ENCODE measurements at regions not wholly inside any gene's neighbourhood (a gene's known extent, or its start where the extent isn't known, plus 50 kb on each side); places are given as distances from the start of the nearest gene placed in this dataset.
A peak's percentile ranks its signal among the peaks of the same experiment; 100 is the strongest.
"Not testable (repeated sequence)": the region's sequence is repeated elsewhere in the genome, so short reads cannot be mapped to it uniquely, and the experiment has no call there.

DNA sequence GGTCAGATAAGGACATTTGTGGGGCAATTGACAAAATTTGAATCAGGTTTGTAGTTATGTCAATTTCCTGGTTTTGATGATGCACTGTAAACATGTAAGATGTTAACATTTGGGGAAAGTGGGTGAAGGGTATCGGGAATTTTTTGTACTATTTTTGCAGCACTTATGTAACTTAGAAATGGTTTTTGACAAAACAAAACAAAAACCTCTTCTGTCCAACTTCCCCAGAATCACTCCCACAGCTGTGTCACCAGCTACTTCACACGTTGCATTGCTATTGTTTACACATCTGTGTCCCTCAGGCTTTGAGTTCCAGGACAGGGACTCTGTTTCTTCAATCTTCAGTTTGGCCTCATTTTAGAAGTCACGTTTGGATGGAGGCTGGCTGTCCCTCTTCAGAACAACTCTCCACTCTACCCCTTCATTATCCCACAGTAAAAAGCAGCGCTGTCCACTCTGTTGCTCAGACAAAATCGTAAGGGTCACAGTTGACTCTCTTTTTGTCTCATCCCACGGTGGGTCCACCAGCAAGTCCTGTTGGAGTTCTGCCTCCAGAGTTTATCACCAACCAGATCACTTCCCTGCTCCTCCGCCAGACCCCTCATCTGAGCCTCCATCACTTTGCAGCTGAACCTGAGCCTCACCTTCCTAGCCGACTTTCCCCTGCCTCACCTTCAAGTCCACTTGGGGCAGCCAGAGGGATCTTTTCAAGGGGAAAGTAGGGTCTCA is 63.2 kb downstream of the NENF start:
- intact Hi-C loops (cut with DNase I), result no loop called here
- DNase-seq (ENCODE audit: low spot score), result peak; percentile 52

- DNase-seq (ENCODE audit: low spot score), result no peak
These were observed 64.0 kb downstream of the NENF start for GRCh38 chr1:212496682-212497081.

GRCh38 chr1:212497553-212497952 is 64.8 kb downstream of the NENF start:
- DNase-seq (ENCODE audit: low spot score), result no peak
- intact Hi-C loops (cut with DNase I), result no loop called here

More at GRCh38 chr1:212496682-212497081, 64.0 kb downstream of the NENF start:
- intact Hi-C loops (cut with DNase I), result no loop called here

- intact Hi-C loops (cut with DNase I), result no loop called here
- DNase-seq (ENCODE audit: low spot score), result no peak
These were observed 65.7 kb downstream of the NENF start for GRCh38 chr1:212498283-212499040.

DNA sequence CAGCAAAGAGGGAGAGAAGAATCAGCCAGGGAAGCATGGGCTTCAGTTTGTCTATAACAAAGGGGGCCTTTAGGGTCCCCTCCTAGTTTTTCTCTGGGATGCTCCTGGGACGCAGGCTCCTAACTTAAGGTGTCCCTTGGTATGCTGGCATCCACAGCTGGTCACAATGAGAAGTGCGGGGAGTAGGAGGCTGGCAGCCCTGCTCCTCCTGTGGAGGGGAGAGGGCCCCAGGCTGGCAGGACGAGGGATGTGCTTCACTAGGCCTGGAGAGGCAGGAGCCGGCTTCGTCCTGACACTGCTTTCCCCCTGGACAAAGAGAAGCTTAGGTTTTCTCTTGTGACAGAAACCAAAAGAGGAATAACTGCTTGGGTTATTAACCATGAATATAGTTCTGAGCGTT is 67.6 kb downstream of the NENF start:
- intact Hi-C loops (cut with DNase I), result no loop called here
- DNase-seq (ENCODE audit: low spot score), result peak; percentile 61

DNA sequence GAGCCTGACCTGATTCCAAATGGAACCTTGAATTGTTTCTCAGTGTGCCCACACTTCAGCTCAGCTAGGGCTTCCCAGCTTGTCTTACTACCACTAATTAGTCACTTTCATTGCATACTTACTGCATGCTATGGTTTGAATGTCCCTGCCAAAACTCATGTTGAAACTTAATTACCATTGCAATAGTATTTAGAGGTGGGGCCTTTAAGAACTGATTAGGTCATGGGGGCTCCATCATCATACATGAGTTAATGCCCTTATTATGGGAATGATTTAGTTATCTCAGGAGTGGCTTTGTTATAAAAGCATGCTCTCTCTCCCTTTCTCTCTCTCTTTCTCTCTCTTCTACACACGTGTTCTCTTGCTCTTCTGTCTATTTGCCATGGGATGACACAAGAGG is 68.3 kb downstream of the NENF start:
- intact Hi-C loops (cut with DNase I), result no loop called here
- DNase-seq (ENCODE audit: low spot score), result no peak

DNA sequence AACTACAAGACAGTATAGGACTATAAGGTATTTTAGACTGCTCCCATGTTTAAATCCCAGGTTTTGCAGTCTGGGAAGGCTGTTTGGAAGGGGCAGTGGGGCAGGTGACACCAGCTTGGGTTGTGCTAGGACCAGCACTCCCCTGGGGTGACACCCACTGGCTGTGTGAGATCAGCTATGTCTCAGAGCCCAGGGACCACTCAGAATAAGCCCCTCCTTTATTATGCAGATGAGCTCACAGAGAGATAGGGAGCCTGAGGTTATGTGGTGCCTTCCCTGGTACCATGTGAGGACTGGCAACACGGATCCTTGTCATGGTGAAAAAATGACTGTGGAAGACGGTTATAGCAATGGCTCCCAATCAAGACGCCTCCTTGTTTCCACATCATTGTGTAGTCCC is 71.0 kb downstream of the NENF start:
- DNase-seq (ENCODE audit: low spot score), result no peak

DNA sequence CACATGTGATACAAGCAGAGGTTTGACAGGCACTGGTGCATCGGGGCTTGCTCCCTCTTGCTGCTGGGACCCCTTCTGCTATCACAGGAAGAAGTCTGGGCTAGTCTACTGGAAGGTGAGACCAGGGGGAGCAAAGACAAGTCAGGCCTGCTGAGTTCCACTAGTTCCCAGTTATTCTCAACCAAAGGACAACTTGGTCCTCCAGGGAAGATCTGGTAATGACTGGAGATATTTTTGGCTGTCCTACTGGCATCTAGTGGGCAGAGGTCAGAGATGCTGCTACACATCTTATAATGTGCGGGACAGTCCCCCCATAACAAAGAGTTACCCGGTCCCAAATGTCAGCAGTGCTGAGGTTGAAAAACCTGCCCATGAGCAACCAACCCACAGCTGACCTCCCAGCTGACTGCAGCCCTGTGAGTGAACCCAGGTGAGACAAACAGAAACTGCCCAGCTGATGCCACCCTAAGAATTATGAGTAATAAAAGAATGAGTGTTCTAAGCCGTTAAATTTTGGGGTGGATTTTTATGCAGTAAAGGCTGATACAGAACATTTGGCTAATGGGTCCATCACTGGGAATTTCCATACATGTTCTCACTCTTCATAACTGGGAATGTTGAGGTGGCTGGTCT is 71.6 kb downstream of the NENF start:
- no peak for DNase-seq (ENCODE audit: low spot score)
- intact Hi-C loops (cut with DNase I), result no loop called here

More for the DNA sequence above, 71.0 kb downstream of the NENF start:
- intact Hi-C loops (cut with DNase I), result no loop called here

DNA sequence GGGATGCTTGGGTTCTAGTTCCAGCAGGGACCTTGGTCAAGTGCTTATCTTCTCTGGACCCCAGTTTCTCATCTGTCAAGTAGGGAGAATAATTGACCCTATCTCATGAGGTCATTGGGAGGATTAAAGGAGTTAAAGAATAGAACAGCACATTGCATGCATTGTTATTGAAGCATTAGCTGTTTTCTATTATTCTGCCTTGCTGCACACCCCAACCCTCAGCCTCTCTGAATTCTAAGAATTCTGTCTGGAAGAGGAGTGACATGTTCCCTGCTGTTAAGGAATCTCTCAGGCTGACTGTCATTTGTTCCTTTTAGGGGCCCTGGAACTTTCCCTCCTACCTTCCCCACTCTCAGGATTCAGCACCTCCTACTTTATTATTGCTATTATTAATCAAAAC is 73.9 kb downstream of the NENF start:
- DNase-seq (ENCODE audit: low spot score), result no peak
- intact Hi-C loops (cut with DNase I), result no loop called here

GRCh38 chr1:212507369-212507768 is 74.6 kb downstream of the NENF start:
- intact Hi-C loops (cut with DNase I), result no loop called here
- DNase-seq (ENCODE audit: low spot score), result no peak

GRCh38 chr1:212512816-212513559 is 80.3 kb downstream of the NENF start:
- intact Hi-C loops (cut with DNase I), result no loop called here
- no peak for DNase-seq (ENCODE audit: low spot score)

- DNase-seq (ENCODE audit: low spot score), result no peak
- intact Hi-C loops (cut with DNase I), result no loop called here
These were observed 80.9 kb downstream of the NENF start for GRCh38 chr1:212513586-212513985.

- no peak for DNase-seq (ENCODE audit: low spot score)
These were observed 81.4 kb downstream of the NENF start for GRCh38 chr1:212514056-212514614.

GRCh38 chr1:212514782-212515181 is 82.1 kb downstream of the NENF start:
- DNase-seq (ENCODE audit: low spot score), result no peak
- intact Hi-C loops (cut with DNase I), result no loop called here

More at GRCh38 chr1:212514056-212514614, 81.4 kb downstream of the NENF start:
- intact Hi-C loops (cut with DNase I), result no loop called here

DNA sequence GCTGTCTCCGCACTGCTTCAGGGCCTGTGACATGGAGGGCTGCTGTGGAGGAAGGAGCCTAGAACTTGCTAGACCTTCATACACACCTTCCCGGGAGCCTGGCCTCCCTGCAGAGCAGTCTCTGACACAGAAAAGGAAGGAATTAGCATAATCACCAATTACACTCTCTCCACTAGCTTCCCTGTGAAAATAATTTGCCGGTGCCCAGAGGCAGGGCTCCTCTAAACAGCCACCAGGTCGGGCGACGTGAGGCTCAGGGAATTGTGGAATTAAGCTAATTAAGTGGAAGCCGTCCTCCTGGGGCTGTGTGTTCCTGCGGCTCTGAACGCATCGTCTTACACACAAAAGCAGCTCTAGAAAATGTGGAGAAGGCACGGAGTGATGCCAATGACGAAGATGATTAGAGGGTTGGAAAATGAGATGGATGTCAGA is 82.6 kb downstream of the NENF start:
- intact Hi-C loops (cut with DNase I), result no loop called here

GRCh38 chr1:212516012-212516411 is 83.3 kb downstream of the NENF start:
- intact Hi-C loops (cut with DNase I); DNase-seq (ENCODE audit: low spot score): not testable (repeated sequence)

More for the DNA sequence above, 82.6 kb downstream of the NENF start:
- DNase-seq (ENCODE audit: low spot score), result no peak

- intact Hi-C loops (cut with DNase I), result no loop called here
- peak; percentile 85 for DNase-seq (ENCODE audit: low spot score)
These were observed 85.7 kb downstream of the NENF start for GRCh38 chr1:212518188-212519054.

DNA sequence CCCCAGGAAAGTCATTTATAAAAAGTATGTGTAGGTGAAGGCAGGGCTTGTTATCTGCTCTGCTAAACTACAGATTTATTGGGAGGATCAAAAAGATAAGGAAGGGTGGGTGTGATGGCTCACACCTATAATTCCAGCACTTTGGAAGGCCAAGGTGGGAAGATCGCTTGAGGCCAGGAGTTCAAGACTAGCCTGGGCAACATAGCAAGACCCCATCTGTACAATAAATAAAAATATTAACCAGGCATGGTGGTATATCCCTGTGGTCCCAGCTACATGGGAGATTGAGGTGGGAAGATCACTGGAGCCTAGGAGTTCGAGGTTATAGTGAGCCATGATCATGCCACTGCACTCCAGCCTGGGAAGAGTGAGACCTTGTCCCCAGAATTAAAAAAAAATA is 86.4 kb downstream of the NENF start:
- intact Hi-C loops (cut with DNase I), result no loop called here
- DNase-seq (ENCODE audit: low spot score), result no peak
